Astrocyte (in vitro differentiated cells and primary cell): ENCODE measurements at regions not wholly inside any gene's neighbourhood (a gene's known extent, or its start where the extent isn't known, plus 50 kb on each side); places are given as distances from the start of the nearest gene placed in this dataset.

Experiments
- DNase-seq: peaks from one replicate; pipeline ENCODE4 v3.0.0-alpha.2; 2010; ENCODE audit warnings: low read depth
- FAIRE-seq: peaks from 2 replicates; lab custom pipeline; 2011; peaks lifted over from hg19 to GRCh38; lab: Jason Lieb, UNC
- H2AFZ ChIP-seq: 2 replicates; pipeline ENCODE4 v1.6.0; 2012; ENCODE audit warnings: low read depth, low read length, inconsistent platforms
- H3K27ac ChIP-seq: 2 replicates; pipeline ENCODE4 v1.5.1; 2011; ENCODE audit warnings: low read depth, low read length, inconsistent platforms
- H3K27me3 ChIP-seq: 2 replicates; pipeline ENCODE4 v1.6.0; 2011; ENCODE audit warnings: low read length, inconsistent platforms; ENCODE audit not compliant: insufficient read depth
- H3K36me3 ChIP-seq: 2 replicates; pipeline ENCODE4 v1.5.1; 2011; ENCODE audit warnings: low read length, inconsistent platforms; ENCODE audit not compliant: insufficient read depth
- H3K4me1 ChIP-seq: 2 replicates; pipeline ENCODE4 v1.5.1; 2011; ENCODE audit warnings: low read length, inconsistent platforms; ENCODE audit not compliant: insufficient read depth
- H3K4me2 ChIP-seq: 2 replicates; pipeline ENCODE4 v1.6.0; 2012; ENCODE audit warnings: low read length, inconsistent platforms
- H3K4me3 ChIP-seq: 2 replicates; pipeline ENCODE4 v1.5.1; 2011; ENCODE audit warnings: low read depth, mild to moderate bottlenecking, low read length, inconsistent platforms; ENCODE audit not compliant: insufficient read depth
- H3K79me2 ChIP-seq: 2 replicates; pipeline ENCODE4 v1.6.0; 2012; ENCODE audit warnings: mild to moderate bottlenecking, low read length, inconsistent platforms; ENCODE audit not compliant: insufficient read depth
- H3K9ac ChIP-seq: 2 replicates; pipeline ENCODE4 v1.6.0; 2012; ENCODE audit warnings: mild to moderate bottlenecking, low read length, inconsistent platforms
- H3K9me3 ChIP-seq: 2 replicates; pipeline ENCODE4 v1.5.1; 2012; ENCODE audit warnings: low read depth, mild to moderate bottlenecking, low read length, inconsistent platforms; ENCODE audit not compliant: insufficient read depth
- H4K20me1 ChIP-seq: 2 replicates; pipeline ENCODE4 v1.6.0; 2012; ENCODE audit warnings: low read length, inconsistent platforms; ENCODE audit not compliant: insufficient read depth
- H3K27ac Mint-ChIP-seq: one replicate; pipeline ENCODE4 v1.8.0; 2021; ENCODE audit warnings: mild to moderate bottlenecking, mixed read lengths; ENCODE audit not compliant: unreplicated experiment
- H3K27me3 Mint-ChIP-seq: one replicate; pipeline ENCODE4 v1.8.0; 2021; ENCODE audit warnings: low read depth, mixed read lengths; ENCODE audit not compliant: unreplicated experiment
- H3K36me3 Mint-ChIP-seq: one replicate; pipeline ENCODE4 v1.8.0; 2021; ENCODE audit warnings: low read depth, mixed read lengths; ENCODE audit not compliant: unreplicated experiment
- H3K4me1 Mint-ChIP-seq: one replicate; pipeline ENCODE4 v1.8.0; 2021; ENCODE audit warnings: low read depth, mixed read lengths; ENCODE audit not compliant: unreplicated experiment
- H3K4me3 Mint-ChIP-seq: one replicate; pipeline ENCODE4 v1.8.0; 2021; ENCODE audit warnings: mild to moderate bottlenecking, moderate library complexity, mixed read lengths; ENCODE audit not compliant: unreplicated experiment
- H3K9me3 Mint-ChIP-seq: one replicate; pipeline ENCODE4 v1.8.0; 2021; ENCODE audit warnings: mild to moderate bottlenecking, mixed read lengths; ENCODE audit not compliant: unreplicated experiment
- EZH2 ChIP-seq: IDR thresholded peaks from 2 replicates; pipeline ENCODE4 v1.6.1; 2012; ENCODE audit warnings: mild to moderate bottlenecking, low read length, inconsistent platforms; ENCODE audit not compliant: insufficient read depth
- TF ChIP-seq, protein P1 (sequence below): IDR thresholded peaks from 2 replicates; pipeline ENCODE4 v1.5.1; 2011; ENCODE audit warnings: low read depth, mild to moderate bottlenecking, inconsistent platforms, low read length, moderate library complexity; ENCODE audit not compliant: insufficient read depth

DNA sequence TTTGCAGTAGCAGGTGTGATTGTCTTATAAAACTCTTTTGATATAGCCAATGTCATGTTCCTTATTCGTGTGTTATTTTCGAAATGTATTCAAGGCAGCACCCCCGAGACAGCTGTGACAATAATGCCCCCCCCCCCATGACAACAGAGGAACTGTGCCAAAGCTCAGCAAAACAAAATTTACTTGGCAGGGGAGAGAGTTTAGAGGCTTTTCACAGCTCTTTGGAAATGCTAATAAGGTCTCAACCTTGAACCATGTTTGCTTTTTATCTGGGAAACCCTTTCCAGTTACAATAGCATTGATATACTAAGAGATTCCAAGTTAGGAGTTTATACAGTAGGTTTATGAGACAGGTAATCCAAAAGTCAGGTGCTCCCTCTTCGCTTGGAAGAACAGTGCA is 56.4 kb upstream of the USP44 start:
- Mint-ChIP-seq H3K9me3 (no peaks in the 10 kb centered on the region), H3K27me3 (no peaks in the 10 kb centered on the region), H3K4me3 (no peak overlapping the region), H3K4me1 (peaks cover 7% of the 10 kb centered on the region), H3K36me3 (no peaks in the 10 kb centered on the region), H3K27ac (no peak overlapping the region)
- DNase-seq (no peak), FAIRE-seq (no peak)
- H2AFZ ChIP-seq: no peak overlapping the region
- no peaks in the 10 kb centered on the region for H3K27me3 ChIP-seq
- H3K36me3 ChIP-seq: no peaks in the 10 kb centered on the region
- H3K79me2 ChIP-seq: no peaks in the 10 kb centered on the region
- H3K9ac ChIP-seq: no peak overlapping the region
- H3K4me3 ChIP-seq: no peak overlapping the region
- H3K27ac ChIP-seq: peak overlapping the region; percentile 79
- H3K4me1 ChIP-seq: peaks cover 34% of the 10 kb centered on the region
- H3K9me3 ChIP-seq: no peaks in the 10 kb centered on the region
- no peak overlapping the region for H3K4me2 ChIP-seq
- no peaks in the 10 kb centered on the region for H4K20me1 ChIP-seq
- TF ChIP-seq EZH2: no peak
- TF ChIP-seq, protein P1, sequence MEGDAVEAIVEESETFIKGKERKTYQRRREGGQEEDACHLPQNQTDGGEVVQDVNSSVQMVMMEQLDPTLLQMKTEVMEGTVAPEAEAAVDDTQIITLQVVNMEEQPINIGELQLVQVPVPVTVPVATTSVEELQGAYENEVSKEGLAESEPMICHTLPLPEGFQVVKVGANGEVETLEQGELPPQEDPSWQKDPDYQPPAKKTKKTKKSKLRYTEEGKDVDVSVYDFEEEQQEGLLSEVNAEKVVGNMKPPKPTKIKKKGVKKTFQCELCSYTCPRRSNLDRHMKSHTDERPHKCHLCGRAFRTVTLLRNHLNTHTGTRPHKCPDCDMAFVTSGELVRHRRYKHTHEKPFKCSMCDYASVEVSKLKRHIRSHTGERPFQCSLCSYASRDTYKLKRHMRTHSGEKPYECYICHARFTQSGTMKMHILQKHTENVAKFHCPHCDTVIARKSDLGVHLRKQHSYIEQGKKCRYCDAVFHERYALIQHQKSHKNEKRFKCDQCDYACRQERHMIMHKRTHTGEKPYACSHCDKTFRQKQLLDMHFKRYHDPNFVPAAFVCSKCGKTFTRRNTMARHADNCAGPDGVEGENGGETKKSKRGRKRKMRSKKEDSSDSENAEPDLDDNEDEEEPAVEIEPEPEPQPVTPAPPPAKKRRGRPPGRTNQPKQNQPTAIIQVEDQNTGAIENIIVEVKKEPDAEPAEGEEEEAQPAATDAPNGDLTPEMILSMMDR: no peak

DNA sequence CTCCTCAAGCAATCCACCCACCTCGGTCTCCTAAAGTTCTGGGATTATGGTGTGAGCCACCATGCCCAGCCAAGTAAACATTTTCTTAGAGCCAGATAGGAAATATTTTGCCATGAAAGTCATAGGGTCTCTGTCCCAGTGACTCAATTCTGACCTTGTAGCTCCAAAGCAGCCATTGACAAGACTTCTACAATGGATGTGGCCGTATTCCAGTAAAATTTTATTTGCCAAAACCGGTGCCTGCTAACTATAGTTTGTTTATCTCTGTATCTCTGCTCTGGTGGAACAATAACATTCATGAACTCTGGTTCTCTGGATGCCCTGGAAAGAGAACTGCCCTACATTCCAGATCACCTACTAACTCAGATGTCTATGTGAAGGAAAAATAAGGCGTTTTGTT is 54.6 kb upstream of the USP44 start:
- Histone ChIP-seq H3K4me3 (no peak overlapping the region), H3K4me2 (no peak overlapping the region), H3K79me2 (no peaks in the 10 kb centered on the region), H3K9me3 (no peaks in the 10 kb centered on the region), H3K9ac (no peak overlapping the region), H3K4me1 (peaks cover 40% of the 10 kb centered on the region), H3K36me3 (no peaks in the 10 kb centered on the region), H3K27ac (peak overlapping the region; percentile 21), H2AFZ (no peak overlapping the region), H4K20me1 (no peaks in the 10 kb centered on the region), H3K27me3 (no peaks in the 10 kb centered on the region)
- Mint-ChIP-seq H3K4me3 (no peak overlapping the region), H3K27me3 (no peaks in the 10 kb centered on the region), H3K9me3 (no peaks in the 10 kb centered on the region), H3K36me3 (no peaks in the 10 kb centered on the region), H3K27ac (no peak overlapping the region), H3K4me1 (peaks cover 18% of the 10 kb centered on the region)
- FAIRE-seq: no peak
- DNase-seq: peak; percentile 23
- TF ChIP-seq EZH2: no peak
- TF ChIP-seq, protein P1: no peak

DNA sequence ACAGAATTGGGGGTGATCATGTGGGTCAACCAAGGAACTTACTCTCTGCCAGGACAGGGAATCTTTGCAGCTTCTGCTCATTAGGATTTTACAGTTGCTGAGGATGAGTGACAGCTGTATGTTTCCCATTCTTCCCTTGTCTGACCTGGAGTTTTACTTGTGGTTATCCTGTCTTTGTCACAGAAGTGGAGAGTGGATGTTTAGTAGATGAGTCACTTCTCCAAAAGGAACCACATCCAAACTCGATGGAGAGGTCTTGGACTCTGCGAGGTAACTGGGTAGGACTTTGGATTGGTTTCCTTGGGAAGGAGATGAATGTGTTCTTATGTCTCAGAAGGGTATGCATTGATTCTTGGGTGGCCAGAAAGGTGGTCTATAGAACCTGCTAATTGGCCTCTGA is 53.8 kb upstream of the USP44 start:
- FAIRE-seq: peak; percentile 50

More for the DNA sequence above, 53.8 kb upstream of the USP44 start:
- Histone ChIP-seq H3K27me3 (no peaks in the 10 kb centered on the region), H3K4me1 (peaks cover 41% of the 10 kb centered on the region), H2AFZ (no peak overlapping the region), H3K9ac (no peak overlapping the region), H3K4me2 (peak overlapping the region; percentile 36), H3K9me3 (no peaks in the 10 kb centered on the region), H3K36me3 (no peaks in the 10 kb centered on the region), H3K27ac (peak overlapping the region; percentile 21), H4K20me1 (no peaks in the 10 kb centered on the region), H3K79me2 (no peaks in the 10 kb centered on the region), H3K4me3 (no peak overlapping the region)
- Mint-ChIP-seq H3K27me3 (no peaks in the 10 kb centered on the region), H3K27ac (no peak overlapping the region), H3K4me1 (peaks cover 18% of the 10 kb centered on the region), H3K9me3 (no peaks in the 10 kb centered on the region), H3K4me3 (no peak overlapping the region), H3K36me3 (no peaks in the 10 kb centered on the region)
- TF ChIP-seq EZH2: no peak
- TF ChIP-seq, protein P1: no peak
- DNase-seq: peak; percentile 75
